Spinal cord (tissue), 9 donors: ENCODE measurements at regions not wholly inside any gene's neighbourhood (a gene's known extent, or its start where the extent isn't known, plus 50 kb on each side); places are given as distances from the start of the nearest gene placed in this dataset.

Experiments
- DNase-seq, 6 donors: peaks; one replicate each; pipeline versions ENCODE4 v3.0.0 to v3.0.0-alpha.2; 2013 to 2015; ENCODE audit warnings: low spot score in 6 of 6, low read depth in 4 of 6
- H3K27ac ChIP-seq: one replicate; pipeline ENCODE4 v1.5.1; 2013; ENCODE audit warnings: low read depth, low read length, control low read depth
- H3K27me3 ChIP-seq: one replicate; pipeline ENCODE4 v1.6.1; 2013; ENCODE audit warnings: low read length; ENCODE audit not compliant: control insufficient read depth, insufficient read depth
- H3K36me3 ChIP-seq: one replicate; pipeline ENCODE4 v1.6.1; 2013; ENCODE audit warnings: low read length; ENCODE audit not compliant: control insufficient read depth, insufficient read depth
- H3K4me1 ChIP-seq: one replicate; pipeline ENCODE4 v1.6.1; 2013; ENCODE audit warnings: low read length; ENCODE audit not compliant: control insufficient read depth, insufficient read depth
- H3K4me3 ChIP-seq: one replicate; pipeline ENCODE4 v1.5.1; 2013; ENCODE audit warnings: low read depth, low read length, control low read depth
- H3K9me3 ChIP-seq: one replicate; pipeline ENCODE4 v1.6.1; 2013; ENCODE audit warnings: low read length; ENCODE audit not compliant: control insufficient read depth, insufficient read depth
- WGBS: methylation state at CpG from one replicate; pipeline ENCODE4 v1.1.5; 2013; ENCODE audit warnings: missing lambda C conversion rate; ENCODE audit not compliant: insufficient coverage; 5-methylcytosine and 5-hydroxymethylcytosine counted together
- donor health status: healthy.

- no peak for DNase-seq
- Histone ChIP-seq H3K36me3 (no peaks in the 10 kb centered on the region), H3K9me3 (no peaks in the 10 kb centered on the region), H3K4me3 (no peak overlapping the region), H3K27ac (no peak overlapping the region), H3K27me3 (no peaks in the 10 kb centered on the region), H3K4me1 (no peaks in the 10 kb centered on the region)
- 100% methylated on average over 1 of the region's 5 CpGs for WGBS
Measured at GRCh38 chr4:83213640-83214039, 71.0 kb downstream of the COQ2 start.

GRCh38 chr4:83212041-83212851 is 72.4 kb downstream of the COQ2 start:
- no peaks in the 10 kb centered on the region for H3K4me1 ChIP-seq
- no peak overlapping the region for H3K4me3 ChIP-seq
- no peaks in the 10 kb centered on the region for H3K36me3 ChIP-seq
- no peak for DNase-seq
- H3K27ac ChIP-seq: no peak overlapping the region
- no peaks in the 10 kb centered on the region for H3K27me3 ChIP-seq
- 60% methylated on average over 2 of the region's 9 CpGs for WGBS
- no peaks in the 10 kb centered on the region for H3K9me3 ChIP-seq

- Histone ChIP-seq H3K4me3 (no peak overlapping the region), H3K36me3 (no peaks in the 10 kb centered on the region), H3K4me1 (no peaks in the 10 kb centered on the region), H3K9me3 (no peaks in the 10 kb centered on the region), H3K27me3 (no peaks in the 10 kb centered on the region), H3K27ac (no peak overlapping the region)
- WGBS: 77% methylated on average over 2 of the region's 4 CpGs
- no peak for DNase-seq
Measured at GRCh38 chr4:83209419-83209818, 75.2 kb downstream of the COQ2 start.

GRCh38 chr4:83208371-83209365 is 75.9 kb downstream of the COQ2 start:
- Histone ChIP-seq H3K27me3 (no peaks in the 10 kb centered on the region), H3K36me3 (no peaks in the 10 kb centered on the region), H3K9me3 (no peaks in the 10 kb centered on the region), H3K4me1 (no peaks in the 10 kb centered on the region), H3K4me3 (no peak overlapping the region), H3K27ac (no peak overlapping the region)
- DNase-seq: no peak
- WGBS: 96% methylated on average over 4 of the region's 4 CpGs

GRCh38 chr4:83207497-83208101 is 77.0 kb downstream of the COQ2 start:
- Histone ChIP-seq H3K36me3 (no peaks in the 10 kb centered on the region), H3K9me3 (no peaks in the 10 kb centered on the region), H3K27me3 (no peaks in the 10 kb centered on the region), H3K4me1 (no peaks in the 10 kb centered on the region), H3K27ac (no peak overlapping the region), H3K4me3 (no peak overlapping the region)
- no peak for DNase-seq
- 63% methylated on average over 3 of the region's 6 CpGs for WGBS

GRCh38 chr4:83205760-83206159 is 78.8 kb downstream of the COQ2 start:
- no peak overlapping the region for H3K27ac ChIP-seq
- no peak overlapping the region for H3K4me3 ChIP-seq
- no peaks in the 10 kb centered on the region for H3K9me3 ChIP-seq
- H3K36me3 ChIP-seq: no peaks in the 10 kb centered on the region
- no peaks in the 10 kb centered on the region for H3K4me1 ChIP-seq
- WGBS: 30% methylated on average over 2 of the region's 2 CpGs
- no peak for DNase-seq
- H3K27me3 ChIP-seq: no peaks in the 10 kb centered on the region

- H3K27me3 ChIP-seq: no peaks in the 10 kb centered on the region
- no peaks in the 10 kb centered on the region for H3K36me3 ChIP-seq
- 27% methylated on average over 3 of the region's 3 CpGs for WGBS
- H3K4me3 ChIP-seq: no peak overlapping the region
- no peaks in the 10 kb centered on the region for H3K4me1 ChIP-seq
- no peak overlapping the region for H3K27ac ChIP-seq
- no peak for DNase-seq
- no peaks in the 10 kb centered on the region for H3K9me3 ChIP-seq
Measured at GRCh38 chr4:83204731-83205130, 79.9 kb downstream of the COQ2 start.

- DNase-seq: no peak
- Histone ChIP-seq H3K27ac (no peak overlapping the region), H3K9me3 (no peaks in the 10 kb centered on the region), H3K4me3 (no peak overlapping the region), H3K27me3 (no peaks in the 10 kb centered on the region), H3K4me1 (no peaks in the 10 kb centered on the region), H3K36me3 (no peaks in the 10 kb centered on the region)
- no CpG with 5 or more reads among the region's 4 CpGs for WGBS
Measured at GRCh38 chr4:83201761-83202160, 82.8 kb downstream of the COQ2 start.

GRCh38 chr4:83197555-83198235 is 83.2 kb upstream of the PLAC8 start:
- Histone ChIP-seq H3K9me3 (no peaks in the 10 kb centered on the region), H3K36me3 (no peaks in the 10 kb centered on the region), H3K4me1 (no peaks in the 10 kb centered on the region), H3K27me3 (no peaks in the 10 kb centered on the region), H3K4me3 (no peak overlapping the region), H3K27ac (no peak overlapping the region)
- WGBS: 77% methylated on average over 4 of the region's 10 CpGs
- no peak for DNase-seq
